CD14-positive monocyte (primary cell): ENCODE measurements at regions not wholly inside any gene's neighbourhood (a gene's known extent, or its start where the extent isn't known, plus 50 kb on each side); places are given as distances from the start of the nearest gene placed in this dataset.

Experiments
- DNase-seq, 3 donors: peaks; one replicate each; pipeline ENCODE4 v3.0.0-alpha.2; 2011 to 2022
- H2AFZ ChIP-seq: 2 replicates; pipeline ENCODE4 v1.6.0; 2012; ENCODE audit warnings: mild to moderate bottlenecking, low read depth, low read length, inconsistent platforms; ENCODE audit not compliant: insufficient read depth, poor library complexity, severe bottlenecking
- H3K27ac ChIP-seq, 2 donors: 1 replicate in 1 of 2; 2 replicates in 1 of 2; pipeline ENCODE4 v1.5.1; 2012 to 2013; ENCODE audit warnings: low read length in 2 of 2, control low read depth in 1 of 2, inconsistent platforms in 1 of 2, low read depth in 1 of 2, mild to moderate bottlenecking in 1 of 2
- H3K27me3 ChIP-seq, 2 donors: one replicate each; pipeline versions ENCODE4 v1.6.0 to v1.6.1; 2011 to 2013; ENCODE audit warnings: low read length in 2 of 2; ENCODE audit not compliant: control insufficient read depth in 2 of 2, insufficient read depth in 2 of 2
- H3K36me3 ChIP-seq, 2 donors: replicated peaks in 1 of 2; 1 replicate in 1 of 2; 2 replicates in 1 of 2; pipeline versions ENCODE4 v1.5.1 to v1.6.1; 2012 to 2013; ENCODE audit warnings: low read length in 2 of 2, control low read depth in 1 of 2, inconsistent platforms in 1 of 2, mild to moderate bottlenecking in 1 of 2; ENCODE audit not compliant: insufficient read depth in 2 of 2, control insufficient read depth in 1 of 2
- H3K4me1 ChIP-seq, 2 donors: 1 replicate in 1 of 2; 2 replicates in 1 of 2; pipeline versions ENCODE4 v1.5.1 to v1.6.1; 2012 to 2013; ENCODE audit warnings: low read length in 2 of 2, control low read depth in 1 of 2, inconsistent platforms in 1 of 2, mild to moderate bottlenecking in 1 of 2, moderate library complexity in 1 of 2; ENCODE audit not compliant: insufficient read depth in 2 of 2, control insufficient read depth in 1 of 2
- H3K4me2 ChIP-seq: replicated peaks from 2 replicates; pipeline ENCODE3; 2012; ENCODE audit warnings: low read length, moderate library complexity, mild to moderate bottlenecking; ENCODE audit not compliant: poor library complexity, severe bottlenecking; ENCODE audit errors: extremely low read depth
- H3K4me3 ChIP-seq, 3 experiments: fragments of 200-600 bp in 1 of 3; sonication (generic) in 1 of 3; replicated peaks in 1 of 3; 1 replicate in 2 of 3; 2 replicates in 1 of 3; pipeline ENCODE4 v1.5.1; 2011 to 2013; ENCODE audit warnings: low read length in 3 of 3, mild to moderate bottlenecking in 3 of 3, control low read depth in 2 of 3, low read depth in 2 of 3, inconsistent platforms in 1 of 3, moderate library complexity in 1 of 3
- H3K79me2 ChIP-seq: 2 replicates; pipeline ENCODE4 v1.6.0; 2012; ENCODE audit warnings: mild to moderate bottlenecking, control low read depth, inconsistent platforms, low read length, moderate library complexity; ENCODE audit not compliant: insufficient read depth
- H3K9ac ChIP-seq: 2 replicates; pipeline ENCODE4 v1.6.0; 2017; ENCODE audit warnings: low read length, mild to moderate bottlenecking; ENCODE audit not compliant: insufficient read depth, poor library complexity, severe bottlenecking
- H3K9me3 ChIP-seq, 2 donors: replicated peaks in 1 of 2; 1 replicate in 1 of 2; 2 replicates in 1 of 2; pipeline versions ENCODE4 v1.5.1 to v1.6.1; 2012 to 2013; ENCODE audit warnings: low read length in 2 of 2, control low read depth in 1 of 2; ENCODE audit not compliant: control insufficient read depth in 1 of 2, insufficient read depth in 1 of 2
- H4K20me1 ChIP-seq: 2 replicates; pipeline ENCODE4 v1.6.0; 2012; ENCODE audit warnings: mild to moderate bottlenecking, low read length, control low read depth, moderate library complexity; ENCODE audit not compliant: insufficient read depth
- H3K27ac Mint-ChIP-seq, 7 donors: one replicate each; pipeline ENCODE4 v1.8.0; 2020; ENCODE audit warnings: mild to moderate bottlenecking in 7 of 7, mixed read lengths in 7 of 7, moderate library complexity in 6 of 7, inconsistent platforms in 2 of 7
- H3K27me3 Mint-ChIP-seq, 3 donors: one replicate each; pipeline ENCODE4 v1.8.0; 2021 to 2022; ENCODE audit warnings: low read depth in 3 of 3, mild to moderate bottlenecking in 3 of 3, mixed read lengths in 3 of 3, moderate library complexity in 3 of 3, inconsistent platforms in 1 of 3
- H3K36me3 Mint-ChIP-seq, 2 donors: one replicate each; pipeline ENCODE4 v1.8.0; 2020; ENCODE audit warnings: mixed read lengths in 2 of 2, inconsistent platforms in 1 of 2, mild to moderate bottlenecking in 1 of 2
- H3K4me1 Mint-ChIP-seq: one replicate; pipeline ENCODE4 v1.8.0; 2020; ENCODE audit warnings: mild to moderate bottlenecking, mixed read lengths
- H3K4me3 Mint-ChIP-seq, 2 donors: one replicate each; pipeline ENCODE4 v1.8.0; 2020; ENCODE audit warnings: mild to moderate bottlenecking in 2 of 2, mixed read lengths in 2 of 2, moderate library complexity in 1 of 2
- H3K9me3 Mint-ChIP-seq, 7 donors: one replicate each; pipeline ENCODE4 v1.8.0; 2020 to 2022; ENCODE audit warnings: mixed read lengths in 7 of 7, mild to moderate bottlenecking in 6 of 7, moderate library complexity in 6 of 7, inconsistent platforms in 2 of 7
- CTCF ChIP-seq: fragments of 200-600 bp; IDR thresholded peaks from one replicate; pipeline ENCODE4 v1.8.0; 2022; ENCODE audit warnings: antibody characterized with exemption, mild to moderate bottlenecking
- WGBS: methylation state at CpG from one replicate; pipeline ENCODE4 v1.1.5; 2013; ENCODE audit warnings: missing lambda C conversion rate; ENCODE audit not compliant: insufficient coverage; 5-methylcytosine and 5-hydroxymethylcytosine counted together
- intact Hi-C, 2 donors: fragments of 100-400 bp; cut with micrococcal nuclease; formaldehyde crosslinking; loops; one replicate each; pipeline versions ENCODE4 v1.15.0 to v1.15.1; 2023

GRCh38 chr3:35871009-35871408 lies 231.7 kb downstream of the ARPP21 start:
- 100% methylated on average over 1 of the region's 4 CpGs for WGBS
- Mint-ChIP-seq H3K4me1 (no peaks in the 10 kb centered on the region), H3K9me3 (peaks cover 0 to 2% (median 0%) of the 10 kb centered on the region in 7 donors), H3K4me3 (no peak overlapping the region), H3K36me3 (no peaks in the 10 kb centered on the region), H3K27ac (no peak overlapping the region), H3K27me3 (no peaks in the 10 kb centered on the region)
- no peak overlapping the region for H3K27ac ChIP-seq
- no peaks in the 10 kb centered on the region for H3K36me3 ChIP-seq
- intact Hi-C loops = no loop called here
- H3K9ac ChIP-seq = no peak overlapping the region
- no peak overlapping the region for H3K4me3 ChIP-seq
- DNase-seq = no peak
- H3K4me2 ChIP-seq = no peak overlapping the region
- no peaks in the 10 kb centered on the region for H3K27me3 ChIP-seq
- no peaks in the 10 kb centered on the region for H4K20me1 ChIP-seq
- TF ChIP-seq CTCF = no peak
- no peak overlapping the region for H2AFZ ChIP-seq
- no peaks in the 10 kb centered on the region for H3K79me2 ChIP-seq
- H3K9me3 ChIP-seq = no peaks in the 10 kb centered on the region
- no peaks in the 10 kb centered on the region for H3K4me1 ChIP-seq

- no peak overlapping the region for H3K27ac ChIP-seq
- Mint-ChIP-seq H3K9me3 (peaks cover 7 to 16% (median 12%) of the 10 kb centered on the region in 7 donors), H3K4me1 (no peaks in the 10 kb centered on the region), H3K27me3 (peaks cover 3% of the 10 kb centered on the region in 3 donors), H3K4me3 (no peak overlapping the region), H3K27ac (no peak overlapping the region), H3K36me3 (no peaks in the 10 kb centered on the region)
- H4K20me1 ChIP-seq = no peaks in the 10 kb centered on the region
- WGBS = no CpG with 5 or more reads among the region's 1 CpG
- H3K9ac ChIP-seq = no peak overlapping the region
- no peak for DNase-seq
- H3K4me1 ChIP-seq = no peaks in the 10 kb centered on the region
- no peak for TF ChIP-seq CTCF
- H3K79me2 ChIP-seq = no peaks in the 10 kb centered on the region
- peaks cover 4 to 7% of the 10 kb centered on the region in 2 donors for H3K9me3 ChIP-seq
- H3K4me2 ChIP-seq = no peak overlapping the region
- intact Hi-C loops = no loop called here
- no peaks in the 10 kb centered on the region for H3K27me3 ChIP-seq
- H2AFZ ChIP-seq = no peak overlapping the region
- no peak overlapping the region for H3K4me3 ChIP-seq
- H3K36me3 ChIP-seq = no peaks in the 10 kb centered on the region
Measured at GRCh38 chr3:35883929-35884328, 244.6 kb downstream of the ARPP21 start.
